ENCODE measurements at regions not wholly inside any gene's neighbourhood (a gene's known extent, or its start where the extent isn't known, plus 50 kb on each side); places are given as distances from the start of the nearest gene placed in this dataset.

GRCh38 chr5:2532809-2533208, 218.7 kb downstream of the IRX2 start:
- TF ChIP-seq CTCF (IDR thresholded peaks at IDR 0.05) = no peak
- FAIRE-seq = no peak

GRCh38 chr5:2531318-2531717, 220.2 kb downstream of the IRX2 start:
- intact Hi-C loops (cut with DNase I) = no loop called here
- ATAC-seq (no peak), FAIRE-seq (no peak), DNase-seq (no peak)
- Histone ChIP-seq H3K9me3 (no peaks in the 10 kb centered on the region), H3K27me3 (peaks cover 0 to under 1% (median 0%) of the 10 kb centered on the region in 4 donors), H3K4me3 (no peak overlapping the region), H3K36me3 (no peaks in the 10 kb centered on the region), H3K4me1 (no peaks in the 10 kb centered on the region), H3K27ac (no peak overlapping the region)
- no peak for TF ChIP-seq CTCF (IDR thresholded peaks at IDR 0.05)
- 74 to 83% methylated on average over 2 of the region's 2 CpGs for WGBS, 2 donors

More at GRCh38 chr5:2532809-2533208, 218.7 kb downstream of the IRX2 start:
- H3K27me3 ChIP-seq = peaks cover 0 to 5% (median 0%) of the 10 kb centered on the region in 4 donors
- H3K4me1 ChIP-seq = no peaks in the 10 kb centered on the region
- no peak overlapping the region for H3K27ac ChIP-seq
- no peak overlapping the region for H3K4me3 ChIP-seq
- H3K9me3 ChIP-seq = no peaks in the 10 kb centered on the region
- intact Hi-C loops (cut with DNase I) = no loop called here
- H3K36me3 ChIP-seq = no peaks in the 10 kb centered on the region
- 50 to 52% methylated on average over 5 of the region's 5 CpGs for WGBS, 2 donors
- ATAC-seq = no peak
- DNase-seq = no peak

GRCh38 chr5:2530609-2531008, 220.9 kb downstream of the IRX2 start:
- intact Hi-C loops (cut with DNase I) = no loop called here
- Histone ChIP-seq H3K36me3 (no peaks in the 10 kb centered on the region), H3K4me1 (no peaks in the 10 kb centered on the region), H3K4me3 (no peak overlapping the region), H3K27me3 (no peaks in the 10 kb centered on the region), H3K27ac (no peak overlapping the region), H3K9me3 (no peaks in the 10 kb centered on the region)
- FAIRE-seq (no peak), DNase-seq (no peak), ATAC-seq (no peak)
- no peak for TF ChIP-seq CTCF (IDR thresholded peaks at IDR 0.05)
- 51 to 55% methylated on average over 12 of the region's 12 CpGs for WGBS, 2 donors

GRCh38 chr5:2529371-2530092, 221.9 kb downstream of the IRX2 start:
- ATAC-seq (no peak), DNase-seq (no peak), FAIRE-seq (no peak)
- TF ChIP-seq CTCF (IDR thresholded peaks at IDR 0.05) = no peak
- Histone ChIP-seq H3K4me1 (no peaks in the 10 kb centered on the region), H3K27ac (no peak overlapping the region), H3K9me3 (no peaks in the 10 kb centered on the region), H3K4me3 (no peak overlapping the region), H3K27me3 (no peaks in the 10 kb centered on the region), H3K36me3 (no peaks in the 10 kb centered on the region)
- intact Hi-C loops (cut with DNase I) = no loop called here
- 59 to 64% methylated on average over 13 of the region's 13 CpGs for WGBS, 2 donors

- no peak for FAIRE-seq
- Histone ChIP-seq H3K4me1 (no peaks in the 10 kb centered on the region), H3K27me3 (no peaks in the 10 kb centered on the region), H3K4me3 (no peak overlapping the region), H3K36me3 (no peaks in the 10 kb centered on the region), H3K27ac (no peak overlapping the region), H3K9me3 (no peaks in the 10 kb centered on the region)
- 22 to 23% methylated on average over 4 of the region's 4 CpGs for WGBS, 2 donors
- no peak for TF ChIP-seq CTCF (IDR thresholded peaks at IDR 0.05)
- intact Hi-C loops (cut with DNase I) = no loop called here
- peak in 2 of 4 donors; percentile 44 to 47 for ATAC-seq
- peak in 1 of 6 donors; percentile 5 for DNase-seq
These were observed 226.1 kb downstream of the IRX2 start for GRCh38 chr5:2525351-2525750.
